Nucleus accumbens (tissue), 56 donors: ENCODE measurements at regions not wholly inside any gene's neighbourhood (a gene's known extent, or its start where the extent isn't known, plus 50 kb on each side); places are given as distances from the start of the nearest gene placed in this dataset.
A peak's percentile ranks its signal among the peaks of the same experiment; 100 is the strongest.

Source experiments
- DNase-seq, 56 donors: peaks; one replicate each; lab custom pipeline; 2025; lab: John Stamatoyannopoulos, UW

- peak in 55 of 56 donors; percentile 10 to 88 (median 56) for DNase-seq
These were observed 171.0 kb upstream of the UMPS start for GRCh38 chr3:124558991-124559845.

DNA sequence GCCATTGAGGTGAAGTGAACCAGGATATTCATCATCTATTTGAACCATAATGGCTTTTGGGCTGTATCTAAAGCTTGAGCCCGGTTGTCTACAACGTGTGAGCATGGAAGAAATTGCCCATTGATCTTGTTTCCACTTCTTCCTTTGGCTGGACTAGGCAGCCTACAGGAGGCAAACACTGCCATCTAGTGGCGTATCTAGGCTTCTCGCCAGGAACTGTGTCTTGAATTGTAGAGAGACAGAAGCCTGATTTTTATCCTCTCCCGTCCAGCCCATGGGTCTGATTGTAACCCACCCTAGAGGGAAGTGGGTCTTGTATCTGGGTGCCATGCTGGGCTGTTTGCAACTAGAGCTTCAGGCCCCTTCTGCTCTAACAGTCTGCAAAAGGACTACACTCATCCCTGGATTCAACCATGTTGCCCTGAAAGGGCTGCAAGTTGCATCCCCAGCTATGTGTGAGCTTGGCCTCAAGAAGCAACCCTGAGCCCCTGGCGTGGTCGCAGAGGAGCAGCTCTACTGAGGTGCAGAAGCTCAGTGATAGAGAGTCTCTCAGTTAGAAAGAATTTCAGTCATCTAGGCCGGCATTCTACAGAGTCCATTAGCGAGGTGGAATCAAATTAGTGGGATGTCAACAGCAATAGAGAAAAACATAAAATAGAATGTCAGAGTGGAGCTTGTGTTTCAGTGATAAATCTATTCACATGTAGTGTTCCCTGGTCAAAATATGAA is 170.2 kb upstream of the UMPS start:
- peak in 48 of 56 donors; percentile 12 to 87 (median 51) for DNase-seq

DNA sequence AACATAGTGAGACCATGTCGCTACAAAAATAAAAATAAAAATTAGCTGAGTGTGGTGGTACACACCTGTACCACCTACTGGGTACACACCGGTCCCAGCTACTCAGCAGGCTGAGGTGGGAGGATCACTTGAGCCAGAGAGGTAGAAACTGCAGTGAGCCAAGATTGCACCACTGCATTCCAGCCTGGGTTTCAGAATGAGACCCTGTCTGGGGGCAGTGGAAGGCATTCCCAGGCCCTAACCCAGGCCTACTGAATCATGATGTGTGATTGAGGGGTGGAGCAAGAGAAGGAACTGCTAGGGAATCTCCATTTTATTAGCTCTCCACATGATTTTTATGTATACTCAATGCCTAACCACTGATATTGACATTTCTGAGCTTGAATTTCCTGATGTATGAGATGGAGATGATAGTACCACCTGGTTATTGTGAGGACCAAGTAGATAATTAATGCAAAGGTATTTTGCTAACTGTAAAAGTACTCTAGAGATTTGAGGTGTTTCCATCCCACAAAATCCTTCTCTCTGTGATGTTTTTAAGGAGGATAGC is 169.5 kb upstream of the UMPS start:
- no peak for DNase-seq

DNA sequence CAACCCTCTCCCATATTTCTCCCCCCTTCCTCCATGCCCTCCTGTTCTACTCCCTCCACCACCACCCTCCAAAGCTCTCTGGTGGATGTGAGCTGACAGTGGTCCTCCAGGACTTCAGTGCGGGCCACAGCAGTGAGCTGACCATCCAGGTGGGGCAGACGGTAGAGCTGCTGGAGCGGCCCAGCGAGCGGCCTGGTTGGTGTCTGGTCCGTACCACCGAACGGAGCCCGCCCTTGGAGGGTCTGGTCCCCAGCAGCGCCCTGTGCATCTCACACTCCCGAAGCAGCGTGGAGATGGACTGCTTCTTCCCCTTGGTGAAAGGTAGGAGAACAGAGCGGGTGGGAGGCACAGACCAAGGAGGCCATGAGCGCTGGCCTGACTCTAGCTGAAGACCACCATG is 167.5 kb upstream of the UMPS start:
- no peak for DNase-seq

- no peak for DNase-seq
These were observed 166.9 kb upstream of the UMPS start for GRCh38 chr3:124563376-124563775.

DNA sequence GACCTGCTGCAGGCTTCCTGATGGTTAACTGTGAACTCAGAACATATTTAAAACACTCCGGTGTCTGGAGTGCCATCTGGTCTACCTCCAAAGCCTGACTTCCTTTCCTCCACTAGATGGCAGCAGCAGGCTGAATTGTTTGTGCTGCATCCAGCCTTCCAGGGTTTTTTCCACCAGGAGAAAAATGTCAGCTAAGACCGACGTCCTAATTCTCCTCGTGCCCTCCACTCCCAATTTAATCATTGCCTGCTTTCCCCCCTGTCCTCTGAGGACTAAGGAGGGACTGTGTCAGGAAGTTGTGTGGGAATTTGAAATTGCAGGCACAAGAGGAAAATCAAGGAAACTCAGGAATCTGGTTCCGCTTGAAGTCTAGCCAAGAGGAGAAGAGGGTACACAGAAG is 165.2 kb upstream of the UMPS start:
- DNase-seq, result peak in 46 of 56 donors; percentile 9 to 88 (median 52)

- DNase-seq, result no peak
These were observed 164.7 kb upstream of the UMPS start for GRCh38 chr3:124565551-124565950.

DNA sequence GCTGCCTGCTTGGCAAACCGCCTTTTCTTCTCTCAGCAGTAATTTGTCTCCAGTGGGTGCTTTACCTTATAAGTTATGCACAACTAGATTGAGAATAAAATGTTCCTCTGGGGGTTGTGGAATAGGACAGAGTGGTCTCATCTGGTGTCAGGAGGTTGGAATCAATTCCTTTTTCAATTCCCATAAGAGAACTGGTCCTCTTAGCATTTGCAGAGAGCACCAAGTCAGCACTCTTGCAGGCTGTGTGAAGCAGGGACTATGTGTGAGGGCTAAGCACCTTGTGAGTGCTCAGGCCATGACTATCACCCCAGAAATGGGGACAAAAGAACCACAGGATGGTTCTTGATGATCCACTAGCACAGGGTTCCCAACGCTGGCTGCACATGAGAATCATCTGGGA is 163.6 kb upstream of the UMPS start:
- no peak for DNase-seq

DNA sequence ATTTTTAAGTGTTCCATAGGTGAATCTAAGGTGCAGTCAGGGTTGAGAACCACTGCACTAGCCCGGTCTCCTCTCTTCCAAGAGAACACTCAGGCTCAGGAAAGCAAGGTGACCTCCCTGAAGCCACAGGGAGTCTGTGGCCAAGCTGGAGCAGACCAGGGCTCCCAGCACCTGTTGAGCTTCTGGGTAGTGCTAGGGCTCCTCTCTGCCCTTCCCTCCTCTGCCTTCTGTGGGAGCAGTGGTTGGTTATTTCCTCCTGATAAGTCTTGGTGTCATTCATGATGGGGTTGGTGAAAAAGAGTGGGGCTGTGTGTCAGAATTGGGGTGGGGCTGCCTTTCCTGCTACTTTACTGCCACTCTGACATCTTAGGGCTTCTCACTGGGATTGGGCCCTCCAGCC is 163.1 kb upstream of the UMPS start:
- no peak for DNase-seq

DNA sequence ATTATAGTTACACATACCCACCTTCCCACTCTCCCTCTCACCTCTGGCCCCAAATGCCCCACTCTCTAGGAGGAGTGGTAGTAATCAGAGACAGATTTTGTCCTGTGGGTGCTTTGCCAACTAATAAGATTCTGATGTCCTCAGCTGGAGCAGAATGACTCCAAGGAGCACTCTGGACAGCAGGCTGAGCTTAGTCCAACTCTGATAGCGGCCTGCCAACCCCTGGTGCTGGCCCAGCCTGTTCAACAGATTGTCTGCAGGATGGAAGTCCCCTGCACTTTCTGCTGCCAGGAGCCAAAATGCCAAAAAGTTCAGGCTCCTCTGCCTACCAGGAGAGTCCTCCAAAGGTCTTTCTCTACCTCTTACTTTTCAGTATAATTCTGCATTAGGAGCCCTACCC is 160.5 kb upstream of the UMPS start:
- no peak for DNase-seq

- no peak for DNase-seq
These were observed 160.0 kb upstream of the UMPS start for GRCh38 chr3:124570232-124570631.

DNA sequence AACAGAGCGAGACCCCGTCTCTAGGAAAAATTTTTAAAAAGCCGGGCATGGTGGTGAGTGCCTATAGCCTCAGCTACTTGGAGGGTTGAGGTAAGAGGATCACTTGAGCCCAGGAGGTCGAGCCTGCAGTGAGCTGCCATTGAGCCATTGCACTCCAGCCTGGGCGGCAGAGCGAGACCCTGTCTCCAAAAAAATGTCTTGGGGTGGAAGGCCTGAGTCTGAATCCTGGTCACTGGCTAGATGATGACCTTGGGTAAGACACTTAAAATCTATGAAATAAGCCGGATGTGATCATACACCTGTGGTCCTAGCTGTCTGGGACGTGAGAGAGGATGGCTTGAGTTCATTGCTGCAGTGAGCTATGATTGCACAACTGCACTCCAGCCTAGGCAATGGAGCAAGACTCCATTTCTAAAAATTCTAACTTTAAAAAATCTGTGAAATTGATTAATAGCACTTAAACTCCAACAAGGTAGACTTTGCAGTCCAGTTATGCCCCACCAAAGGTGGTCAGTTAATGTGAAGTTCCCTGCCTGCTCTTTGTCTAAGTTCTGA is 157.3 kb upstream of the UMPS start:
- no peak for DNase-seq

DNA sequence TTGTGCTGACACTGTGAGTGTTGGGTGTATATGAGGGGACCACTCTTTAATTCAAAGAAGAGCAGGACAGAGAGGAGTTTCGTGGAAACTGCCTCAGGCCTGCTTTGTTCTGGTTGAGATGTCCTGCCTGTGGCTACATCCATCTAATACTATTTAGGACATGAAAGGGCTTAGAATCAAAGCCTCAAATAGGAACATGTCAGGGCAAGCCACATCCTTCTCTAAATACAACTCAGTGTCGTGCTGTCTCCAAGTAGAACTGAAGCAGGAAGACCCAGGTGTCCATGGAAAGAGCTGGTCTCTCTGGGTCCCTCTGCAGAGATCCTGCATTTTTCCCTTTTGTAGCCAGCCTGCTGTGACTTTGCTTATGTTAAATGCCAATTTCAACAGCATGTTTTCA is 156.2 kb upstream of the UMPS start:
- no peak for DNase-seq

GRCh38 chr3:124576565-124577493 is 153.4 kb upstream of the UMPS start:
- no peak for DNase-seq

- DNase-seq, result no peak
These were observed 152.6 kb upstream of the UMPS start for GRCh38 chr3:124577494-124578167.

DNA sequence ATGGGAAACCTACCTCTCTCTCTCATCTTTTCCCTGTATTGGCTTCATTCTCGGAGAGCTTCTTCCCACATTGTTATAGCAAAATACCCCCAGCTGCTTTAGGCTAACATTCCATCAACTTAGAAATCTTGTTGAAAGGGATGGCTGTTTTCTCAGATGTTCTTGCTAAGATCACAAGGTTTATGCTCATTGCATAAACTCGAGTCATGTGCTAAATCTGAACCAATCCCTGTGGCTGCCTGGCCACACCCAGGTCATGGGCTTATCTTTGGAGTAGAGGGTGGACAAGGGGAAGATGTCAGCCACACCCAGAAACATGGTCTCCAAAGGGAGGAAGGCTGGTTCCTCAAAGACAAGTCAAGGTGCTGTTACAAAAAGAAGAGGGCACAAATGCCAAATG is 150.6 kb upstream of the UMPS start:
- no peak for DNase-seq

DNA sequence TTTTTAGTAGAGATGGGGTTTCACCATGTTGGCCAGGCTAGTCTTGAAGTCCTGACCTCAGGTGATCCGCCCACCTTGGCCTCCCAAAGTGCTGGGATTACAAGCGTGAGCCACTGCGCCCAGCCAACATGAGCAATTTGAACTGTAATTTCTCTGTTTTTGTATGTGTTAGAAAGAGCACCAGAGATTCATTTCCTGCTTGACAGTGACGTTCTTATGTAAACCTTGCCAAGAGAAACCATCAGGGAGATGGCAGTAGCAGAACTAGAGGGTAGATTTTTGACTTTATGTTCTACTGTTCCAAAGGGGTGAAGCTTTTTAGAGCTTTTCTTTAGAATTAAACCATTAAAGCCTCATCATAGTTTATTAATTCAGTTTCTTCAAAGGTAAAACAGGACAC is 148.1 kb upstream of the UMPS start:
- DNase-seq, result no peak

GRCh38 chr3:124582621-124583395 is 147.4 kb upstream of the UMPS start:
- DNase-seq, result peak in 2 of 56 donors; percentile 11 to 20

DNA sequence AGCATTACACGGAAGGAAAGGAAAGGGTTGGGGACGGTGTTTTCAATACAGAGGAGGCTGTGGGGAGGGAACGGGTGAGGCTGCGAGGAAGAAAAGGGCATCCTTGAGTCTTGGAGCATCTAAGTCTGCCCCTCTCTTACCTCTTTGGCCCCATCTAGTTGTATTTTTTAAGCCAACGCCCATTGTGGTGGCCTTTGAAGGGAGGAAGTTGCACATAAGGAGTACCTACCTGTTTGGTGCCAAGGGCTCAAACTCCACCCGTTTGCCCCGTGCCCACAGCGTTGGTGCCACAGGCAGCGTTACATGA is 146.1 kb upstream of the UMPS start:
- no peak for DNase-seq
